NCI-H1417 (cell line): ENCODE measurements at regions not wholly inside any gene's neighbourhood (a gene's known extent, or its start where the extent isn't known, plus 50 kb on each side); places are given as distances from the start of the nearest gene placed in this dataset.
"Not testable (repeated sequence)": the region's sequence is repeated elsewhere in the genome, so short reads cannot be mapped to it uniquely, and the experiment has no call there.

ENCODE experiments used
- DNase-seq, 3 experiments: peaks; one replicate each; lab custom pipeline; 2025; lab: John Stamatoyannopoulos, UW

- peak in 2 of 3 experiments; percentile 8 to 63 for DNase-seq
Observed at GRCh38 chr5:166716856-166717492, 1574.5 kb upstream of the WWC1 start.

- no peak for DNase-seq
Observed at GRCh38 chr5:166719991-166720390, 1571.5 kb upstream of the WWC1 start.

- DNase-seq: no peak
Observed at GRCh38 chr5:166722939-166723338, 1568.5 kb upstream of the WWC1 start.

- no peak for DNase-seq
Observed at GRCh38 chr5:166724284-166724683, 1567.2 kb upstream of the WWC1 start.

GRCh38 chr5:166725593-166725992 is 1565.9 kb upstream of the WWC1 start:
- no peak for DNase-seq

GRCh38 chr5:166726406-166726805 is 1565.0 kb upstream of the WWC1 start:
- no peak for DNase-seq

GRCh38 chr5:166742951-166743350 is 1548.5 kb upstream of the WWC1 start:
- not testable (repeated sequence) for DNase-seq

- no peak for DNase-seq
Observed at GRCh38 chr5:166746506-166746905, 1544.9 kb upstream of the WWC1 start.

GRCh38 chr5:166750376-166750775 is 1541.1 kb upstream of the WWC1 start:
- no peak for DNase-seq

- no peak for DNase-seq
Observed at GRCh38 chr5:166758151-166758550, 1533.3 kb upstream of the WWC1 start.

- DNase-seq: no peak
Observed at GRCh38 chr5:166767858-166768257, 1523.6 kb upstream of the WWC1 start.

GRCh38 chr5:166768536-166768935 is 1522.9 kb upstream of the WWC1 start:
- no peak for DNase-seq

- DNase-seq: no peak
Observed at GRCh38 chr5:166772770-166773169, 1518.7 kb upstream of the WWC1 start.

GRCh38 chr5:166781737-166782136 is 1509.7 kb upstream of the WWC1 start:
- peak in 1 of 3 experiments; percentile 0 for DNase-seq

GRCh38 chr5:166784545-166785078 is 1506.8 kb upstream of the WWC1 start:
- no peak for DNase-seq

- DNase-seq: no peak
Observed at GRCh38 chr5:166786178-166786577, 1505.3 kb upstream of the WWC1 start.

- DNase-seq: peak in 1 of 3 experiments; percentile 1
Observed at GRCh38 chr5:166786889-166787288, 1504.6 kb upstream of the WWC1 start.

- no peak for DNase-seq
Observed at GRCh38 chr5:166788050-166788449, 1503.4 kb upstream of the WWC1 start.

- no peak for DNase-seq
Observed at GRCh38 chr5:166795756-166796155, 1495.7 kb upstream of the WWC1 start.

- no peak for DNase-seq
Observed at GRCh38 chr5:166803058-166803457, 1488.4 kb upstream of the WWC1 start.

- DNase-seq: not testable (repeated sequence)
Observed at GRCh38 chr5:166804223-166804622, 1487.2 kb upstream of the WWC1 start.

- DNase-seq: not testable (repeated sequence)
Observed at GRCh38 chr5:166804693-166805092, 1486.8 kb upstream of the WWC1 start.

GRCh38 chr5:166810093-166810658 is 1481.3 kb upstream of the WWC1 start:
- DNase-seq: not testable (repeated sequence)

GRCh38 chr5:166810721-166811120 is 1480.7 kb upstream of the WWC1 start:
- DNase-seq: no peak
